Testis (tissue), 2 donors: ENCODE measurements at regions not wholly inside any gene's neighbourhood (a gene's known extent, or its start where the extent isn't known, plus 50 kb on each side); places are given as distances from the start of the nearest gene placed in this dataset.

Experiments
- DNase-seq: peaks from one replicate; pipeline ENCODE4 v3.0.0-alpha.2; 2019
- H3K27ac ChIP-seq, 2 donors: fragments of 200-600 bp; sonication (generic); one replicate each; pipeline ENCODE4 v1.5.1; 2019
- H3K27me3 ChIP-seq: fragments of 200-600 bp; sonication (generic); one replicate; pipeline ENCODE4 v1.5.1; 2019
- H3K36me3 ChIP-seq: fragments of 200-600 bp; sonication (generic); one replicate; pipeline ENCODE4 v1.5.1; 2017; ENCODE audit warnings: low read depth; ENCODE audit errors: missing control alignments
- H3K4me1 ChIP-seq: fragments of 200-600 bp; sonication (generic); one replicate; pipeline ENCODE4 v1.5.1; 2019
- H3K4me3 ChIP-seq, 2 donors: fragments of 200-600 bp; sonication (generic); one replicate each; pipeline ENCODE4 v1.5.1; 2017 to 2019
- H3K9me3 ChIP-seq: fragments of 200-600 bp; sonication (generic); one replicate; pipeline ENCODE4 v1.5.1; 2017
- CTCF ChIP-seq, 3 experiments: fragments of 450-650 bp in 2 of 3; fragments of 200-600 bp in 1 of 3; sonication (generic) in 1 of 3; IDR thresholded peaks; one replicate each; pipeline ENCODE4 v1.5.1; 2016 to 2019; ENCODE audit warnings: antibody characterized with exemption in 3 of 3, mild to moderate bottlenecking in 2 of 3, moderate library complexity in 1 of 3
- POLR2A ChIP-seq: fragments of 450-650 bp; IDR thresholded peaks from one replicate; pipeline ENCODE4 v1.6.1; 2017; ENCODE audit warnings: antibody characterized with exemption, mild to moderate bottlenecking, moderate library complexity
- WGBS, 2 donors: methylation state at CpG; one replicate each; pipeline ENCODE4 v1.1.5; 2018; 5-methylcytosine and 5-hydroxymethylcytosine counted together
- intact Hi-C: fragments of 100-400 bp; cut with DNase I; formaldehyde crosslinking; loops from one replicate; pipeline ENCODE4 v1.15.1; 2023; ENCODE audit warnings: low total_unique reads

GRCh38 chr13:85371254-85371653 is 428.0 kb downstream of the SLITRK6 start:
- Histone ChIP-seq H3K27ac (no peak overlapping the region), H3K36me3 (no peaks in the 10 kb centered on the region), H3K9me3 (no peaks in the 10 kb centered on the region), H3K4me1 (no peaks in the 10 kb centered on the region), H3K4me3 (no peak overlapping the region), H3K27me3 (no peaks in the 10 kb centered on the region)
- intact Hi-C loops, result no loop called here
- DNase-seq, result no peak
- no peak for TF ChIP-seq POLR2A
- no peak for TF ChIP-seq CTCF (IDR thresholded peaks at IDR 0.05)

GRCh38 chr13:85368686-85369085 is 430.5 kb downstream of the SLITRK6 start:
- Histone ChIP-seq H3K9me3 (no peaks in the 10 kb centered on the region), H3K36me3 (no peaks in the 10 kb centered on the region), H3K4me1 (no peaks in the 10 kb centered on the region), H3K27me3 (no peaks in the 10 kb centered on the region), H3K4me3 (no peak overlapping the region), H3K27ac (no peak overlapping the region)
- no peak for DNase-seq
- intact Hi-C loops, result no loop called here
- WGBS, 2 donors, result 100% methylated on average over 1 of the region's 1 CpG
- TF ChIP-seq CTCF (IDR thresholded peaks at IDR 0.05) (no peak), POLR2A (no peak)

- Histone ChIP-seq H3K9me3 (no peaks in the 10 kb centered on the region), H3K4me1 (no peaks in the 10 kb centered on the region), H3K36me3 (no peaks in the 10 kb centered on the region), H3K4me3 (no peak overlapping the region), H3K27ac (no peak overlapping the region), H3K27me3 (no peaks in the 10 kb centered on the region)
- DNase-seq, result no peak
- intact Hi-C loops, result no loop called here
- 83 to 90% methylated on average over 2 of the region's 2 CpGs for WGBS, 2 donors
- TF ChIP-seq CTCF (IDR thresholded peaks at IDR 0.05) (no peak), POLR2A (no peak)
Observed at GRCh38 chr13:85367887-85368286, 431.3 kb downstream of the SLITRK6 start.

- H3K27ac ChIP-seq, result no peak overlapping the region
- no peak for DNase-seq
- no peaks in the 10 kb centered on the region for H3K27me3 ChIP-seq
- intact Hi-C loops, result no loop called here
- WGBS, 2 donors, result 80 to 88% methylated on average over 5 of the region's 5 CpGs
- H3K4me1 ChIP-seq, result no peaks in the 10 kb centered on the region
- no peaks in the 10 kb centered on the region for H3K9me3 ChIP-seq
- no peaks in the 10 kb centered on the region for H3K36me3 ChIP-seq
- no peak overlapping the region for H3K4me3 ChIP-seq
- TF ChIP-seq POLR2A (no peak), CTCF (IDR thresholded peaks at IDR 0.05) (no peak)
Observed at GRCh38 chr13:85366759-85367417, 432.3 kb downstream of the SLITRK6 start.

GRCh38 chr13:85363504-85363903 is 435.7 kb downstream of the SLITRK6 start:
- intact Hi-C loops, result no loop called here
- Histone ChIP-seq H3K4me3 (peak overlapping the region; percentile 49 to 52), H3K27ac (no peak overlapping the region), H3K4me1 (no peaks in the 10 kb centered on the region), H3K36me3 (no peaks in the 10 kb centered on the region), H3K27me3 (no peaks in the 10 kb centered on the region), H3K9me3 (no peaks in the 10 kb centered on the region)
- DNase-seq, result peak; percentile 60
- TF ChIP-seq POLR2A, result no peak
- TF ChIP-seq CTCF (IDR thresholded peaks at IDR 0.05), result no peak
- 69 to 79% methylated on average over 15 of the region's 15 CpGs for WGBS, 2 donors
